ENCODE measurements at regions not wholly inside any gene's neighbourhood (a gene's known extent, or its start where the extent isn't known, plus 50 kb on each side); places are given as distances from the start of the nearest gene placed in this dataset.

- TF ChIP-seq CTCF (IDR thresholded peaks at IDR 0.05; ENCODE audit: borderline replicate concordance, insufficient read depth, low read depth, low read length), result no peak
- no peak overlapping the region for H3K4me3 ChIP-seq (ENCODE audit: low read depth, low read length)
These were observed 256.3 kb upstream of the ADGRL4 start for GRCh38 chr1:79262745-79263258.

GRCh38 chr1:79259390-79260336, 253.1 kb upstream of the ADGRL4 start:
- H3K4me3 ChIP-seq (ENCODE audit: low read depth, low read length), result no peak overlapping the region
- peak; percentile 29; the same call in 1 of the 2 replicates for TF ChIP-seq CTCF (IDR thresholded peaks at IDR 0.05; ENCODE audit: borderline replicate concordance, insufficient read depth, low read depth, low read length)

DNA sequence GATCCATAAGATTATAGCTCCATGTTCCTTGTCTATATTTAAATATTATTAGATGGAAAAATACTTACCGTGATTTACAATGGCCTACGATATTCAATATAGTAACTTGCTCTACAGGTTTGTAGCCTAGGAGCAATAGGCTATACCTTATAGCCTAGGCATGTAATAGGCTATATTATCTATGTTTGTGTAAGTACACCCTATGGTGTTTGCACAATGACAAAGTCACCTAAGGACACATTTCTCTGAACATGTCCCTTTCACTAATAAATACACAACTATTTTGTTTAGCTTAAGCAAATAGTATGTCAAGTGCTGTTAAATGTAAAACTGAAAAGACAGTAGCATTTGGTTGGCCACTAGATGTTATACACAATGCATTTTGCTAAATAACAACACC, 248.9 kb upstream of the ADGRL4 start:
- H3K4me3 ChIP-seq (ENCODE audit: low read depth, low read length), result no peak overlapping the region
- TF ChIP-seq CTCF (IDR thresholded peaks at IDR 0.05; ENCODE audit: borderline replicate concordance, insufficient read depth, low read depth, low read length), result no peak

DNA sequence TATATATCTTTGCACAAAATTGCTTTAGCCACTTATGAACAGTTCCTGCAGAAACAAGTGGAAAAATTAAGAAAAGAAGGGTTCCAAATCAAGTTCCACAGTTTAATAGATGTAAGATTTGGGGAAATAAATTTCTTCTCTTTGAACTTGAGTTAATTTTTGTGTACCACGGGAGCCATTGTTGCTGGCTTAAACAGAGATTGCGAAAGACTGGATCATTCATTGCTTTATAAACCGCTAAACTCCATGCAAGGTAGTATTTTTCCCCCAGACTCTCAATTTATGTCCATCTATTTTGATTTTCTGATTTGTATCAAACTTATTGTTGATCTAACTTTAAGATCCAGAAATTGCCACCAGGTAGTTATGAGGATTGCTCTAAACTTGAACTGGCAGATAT, 246.1 kb upstream of the ADGRL4 start:
- no peak for TF ChIP-seq CTCF (IDR thresholded peaks at IDR 0.05; ENCODE audit: borderline replicate concordance, insufficient read depth, low read depth, low read length)

GRCh38 chr1:79239840-79240239, 233.3 kb upstream of the ADGRL4 start:
- H3K4me3 ChIP-seq (ENCODE audit: low read depth, low read length), result peak overlapping the region; percentile 8
- TF ChIP-seq CTCF (IDR thresholded peaks at IDR 0.05; ENCODE audit: borderline replicate concordance, insufficient read depth, low read depth, low read length), result no peak

More for the DNA sequence above, 246.1 kb upstream of the ADGRL4 start:
- H3K4me3 ChIP-seq (ENCODE audit: low read depth, low read length), result no peak overlapping the region

- TF ChIP-seq CTCF (IDR thresholded peaks at IDR 0.05; ENCODE audit: borderline replicate concordance, insufficient read depth, low read depth, low read length), result no peak
- H3K4me3 ChIP-seq (ENCODE audit: low read depth, low read length), result no peak overlapping the region
These were observed 228.9 kb upstream of the ADGRL4 start for GRCh38 chr1:79235301-79236002.

Measured in GM12875 (cell line).